H9 (cell line): ENCODE measurements at regions not wholly inside any gene's neighbourhood (a gene's known extent, or its start where the extent isn't known, plus 50 kb on each side); places are given as distances from the start of the nearest gene placed in this dataset.

Source experiments
- DNase-seq: peaks from one replicate; pipeline ENCODE4 v3.0.0-alpha.2; 2017
- H2AFZ ChIP-seq: one replicate; pipeline ENCODE4 v1.6.1; 2013; ENCODE audit warnings: mild to moderate bottlenecking, low read length, control low read depth, moderate library complexity
- H2AK5ac ChIP-seq: 2 replicates; pipeline ENCODE4 v1.6.1; 2013; ENCODE audit warnings: low read length, control low read depth, mixed read lengths; ENCODE audit not compliant: insufficient read length
- H2BK120ac ChIP-seq: one replicate; pipeline ENCODE4 v1.6.1; 2013; ENCODE audit warnings: low read depth, mild to moderate bottlenecking, low read length, control low read depth, inconsistent platforms; ENCODE audit not compliant: poor library complexity, severe bottlenecking
- H2BK12ac ChIP-seq: 2 replicates; pipeline ENCODE4 v1.6.1; 2013; ENCODE audit warnings: low read length, control low read depth, mixed read lengths, low read depth; ENCODE audit not compliant: insufficient read length
- H2BK15ac ChIP-seq: 2 replicates; pipeline ENCODE4 v1.6.1; 2013; ENCODE audit warnings: low read depth, low read length, control low read depth
- H2BK20ac ChIP-seq: one replicate; pipeline ENCODE4 v1.6.1; 2013; ENCODE audit warnings: low read depth, mild to moderate bottlenecking, low read length, control low read depth, inconsistent platforms; ENCODE audit not compliant: poor library complexity, severe bottlenecking
- H2BK5ac ChIP-seq: 2 replicates; pipeline ENCODE4 v1.6.1; 2013; ENCODE audit warnings: low read length, control low read depth, mixed read lengths; ENCODE audit not compliant: insufficient read length
- H3K14ac ChIP-seq: 2 replicates; pipeline ENCODE4 v1.6.1; 2013; ENCODE audit warnings: low read length, control low read depth; ENCODE audit not compliant: insufficient read depth
- H3K18ac ChIP-seq: 2 replicates; pipeline ENCODE4 v1.6.1; 2013; ENCODE audit warnings: low read depth, mild to moderate bottlenecking, mixed read lengths, low read length, control low read depth; ENCODE audit not compliant: insufficient read length
- H3K23ac ChIP-seq: 2 replicates; pipeline ENCODE4 v1.6.1; 2013; ENCODE audit warnings: low read length, control low read depth, mixed read lengths, low read depth; ENCODE audit not compliant: insufficient read length
- H3K23me2 ChIP-seq: 2 replicates; pipeline ENCODE4 v1.6.1; 2013; ENCODE audit warnings: low read depth, mild to moderate bottlenecking, mixed read lengths, low read length, control low read depth; ENCODE audit not compliant: insufficient read length, poor library complexity, severe bottlenecking
- H3K27ac ChIP-seq: 2 replicates; pipeline ENCODE4 v1.5.1; 2013; ENCODE audit warnings: low read length, control low read depth, mixed read lengths, low read depth; ENCODE audit not compliant: insufficient read length
- H3K27me3 ChIP-seq: 2 replicates; pipeline ENCODE4 v1.6.1; 2013; ENCODE audit warnings: low read length, control low read depth, inconsistent platforms; ENCODE audit not compliant: insufficient read depth
- H3K4ac ChIP-seq: 2 replicates; pipeline ENCODE4 v1.6.1; 2013; ENCODE audit warnings: low read depth, mild to moderate bottlenecking, control low read depth, inconsistent platforms, low read length, moderate library complexity
- H3K4me1 ChIP-seq: 2 replicates; pipeline ENCODE4 v1.6.1; 2013; ENCODE audit warnings: low read length, control low read depth, inconsistent platforms; ENCODE audit not compliant: insufficient read depth
- H3K4me2 ChIP-seq: 2 replicates; pipeline ENCODE4 v1.6.1; 2013; ENCODE audit warnings: low read length, control low read depth, mixed read lengths; ENCODE audit not compliant: insufficient read length, insufficient read depth
- H3K56ac ChIP-seq: 2 replicates; pipeline ENCODE4 v1.6.1; 2013; ENCODE audit warnings: low read depth, mild to moderate bottlenecking, mixed read lengths, low read length, control low read depth; ENCODE audit not compliant: insufficient read length
- H3K79me1 ChIP-seq: 2 replicates; pipeline ENCODE4 v1.6.1; 2013; ENCODE audit warnings: low read depth, mild to moderate bottlenecking, moderate library complexity, low read length, control low read depth, inconsistent platforms; ENCODE audit not compliant: insufficient read depth, poor library complexity, severe bottlenecking
- H3K79me2 ChIP-seq: 2 replicates; pipeline ENCODE4 v1.6.1; 2013; ENCODE audit warnings: low read length, control low read depth, inconsistent platforms; ENCODE audit not compliant: insufficient read depth
- H3K9ac ChIP-seq: 2 replicates; pipeline ENCODE4 v1.6.1; 2013; ENCODE audit warnings: low read length, control low read depth, mixed read lengths; ENCODE audit not compliant: insufficient read length; ENCODE audit errors: extremely low read depth
- H3K9me3 ChIP-seq: one replicate; pipeline ENCODE4 v1.6.1; 2013; ENCODE audit warnings: low read depth, low read length, inconsistent platforms; ENCODE audit not compliant: control insufficient read depth
- H3T11ph ChIP-seq: one replicate; pipeline ENCODE4 v1.6.1; 2013; ENCODE audit warnings: mild to moderate bottlenecking, low read length, control low read depth, inconsistent platforms
- H4K20me1 ChIP-seq: one replicate; pipeline ENCODE4 v1.6.1; 2013; ENCODE audit not compliant: control insufficient read depth, insufficient read length, insufficient read depth
- H4K5ac ChIP-seq: 2 replicates; pipeline ENCODE4 v1.6.1; 2013; ENCODE audit warnings: low read depth, mild to moderate bottlenecking, mixed read lengths, low read length, control low read depth; ENCODE audit not compliant: insufficient read length
- H4K8ac ChIP-seq: replicated peaks from 2 replicates; pipeline ENCODE4 v1.6.1; 2013; ENCODE audit warnings: low read length, control low read depth, mixed read lengths, low read depth; ENCODE audit not compliant: insufficient read length
- H4K91ac ChIP-seq: 2 replicates; pipeline ENCODE4 v1.6.1; 2013; ENCODE audit warnings: low read depth, mild to moderate bottlenecking, moderate library complexity, mixed read lengths, low read length, control low read depth; ENCODE audit not compliant: insufficient read length
- H3K27ac Mint-ChIP-seq, 3 experiments: 2 replicates in 2 of 3; 3 replicates in 1 of 3; pipeline ENCODE4 v1.8.0; 2020 to 2021; ENCODE audit warnings: mixed read lengths in 3 of 3, mild to moderate bottlenecking in 1 of 3, moderate library complexity in 1 of 3
- H3K27me3 Mint-ChIP-seq: 2 replicates; pipeline ENCODE4 v1.8.0; 2021; ENCODE audit warnings: low read depth, mild to moderate bottlenecking, moderate library complexity, mixed read lengths
- H3K36me3 Mint-ChIP-seq, 3 experiments: 2 replicates in 2 of 3; 3 replicates in 1 of 3; pipeline ENCODE4 v1.8.0; 2020 to 2021; ENCODE audit warnings: low read depth in 3 of 3, mixed read lengths in 3 of 3; ENCODE audit not compliant: insufficient read depth in 1 of 3
- H3K4me1 Mint-ChIP-seq, 2 experiments: 2 replicates each; pipeline ENCODE4 v1.8.0; 2020; ENCODE audit warnings: mixed read lengths in 2 of 2
- H3K4me3 Mint-ChIP-seq, 2 experiments: 2 replicates in 1 of 2; 3 replicates in 1 of 2; pipeline ENCODE4 v1.8.0; 2020 to 2021; ENCODE audit warnings: mild to moderate bottlenecking in 2 of 2, mixed read lengths in 2 of 2, moderate library complexity in 1 of 2
- H3K9me3 Mint-ChIP-seq, 2 experiments: 2 replicates in 1 of 2; 3 replicates in 1 of 2; pipeline ENCODE4 v1.8.0; 2020; ENCODE audit warnings: mild to moderate bottlenecking in 2 of 2, mixed read lengths in 2 of 2, moderate library complexity in 1 of 2
- CTCF ChIP-seq: fragments of 200-600 bp; sonication (generic); conservative IDR thresholded peaks from 3 replicates; pipeline ENCODE4 v1.8.0; 2021; ENCODE audit warnings: antibody characterized with exemption, mild to moderate bottlenecking
- WGBS: extraction: QIAGEN DNeasy Blood & Tissue Kit; methylation state at CpG from one replicate; pipeline ENCODE4 v1.1.7; 2013; ENCODE audit warnings: missing lambda C conversion rate, low lambda C conversion rate, mixed read lengths; ENCODE audit not compliant: insufficient read length; ENCODE audit errors: extremely low coverage; 5-methylcytosine and 5-hydroxymethylcytosine counted together

GRCh38 chr16:17566075-17566474 is 95.3 kb upstream of the XYLT1 start:
- no peaks in the 10 kb centered on the region for H3K27me3 ChIP-seq
- no peak for TF ChIP-seq CTCF
- no peaks in the 10 kb centered on the region for H3K36me3 Mint-ChIP-seq

More at GRCh38 chr16:17566075-17566474, 95.3 kb upstream of the XYLT1 start:
- Mint-ChIP-seq H3K4me1 (no peaks in the 10 kb centered on the region), H3K9me3 (no peaks in the 10 kb centered on the region; a peak in 1 of 5 replicates), H3K4me3 (no peak overlapping the region), H3K27me3 (no peaks in the 10 kb centered on the region), H3K27ac (no peak overlapping the region)
- Histone ChIP-seq H3K4ac (no peak overlapping the region), H4K8ac (no peak overlapping the region), H3T11ph (no peak overlapping the region), H3K9me3 (no peaks in the 10 kb centered on the region), H2BK12ac (no peak overlapping the region), H2AFZ (no peak overlapping the region), H3K14ac (no peak overlapping the region), H3K23me2 (no peaks in the 10 kb centered on the region), H2BK5ac (no peak overlapping the region), H2AK5ac (no peak overlapping the region), H3K27ac (no peak overlapping the region), H2BK120ac (no peak overlapping the region), H4K20me1 (no peaks in the 10 kb centered on the region), H4K5ac (no peak overlapping the region), H3K79me1 (no peaks in the 10 kb centered on the region), H3K56ac (no peak overlapping the region), H3K79me2 (no peaks in the 10 kb centered on the region), H2BK15ac (no peak overlapping the region), H3K4me2 (no peak overlapping the region), H3K23ac (no peak overlapping the region), H3K9ac (no peak overlapping the region), H3K4me1 (no peaks in the 10 kb centered on the region), H3K18ac (no peak overlapping the region), H2BK20ac (no peak overlapping the region), H4K91ac (no peak overlapping the region)
- WGBS = no CpG with 5 or more reads among the region's 1 CpG
- no peak for DNase-seq
